Right atrium auricular region (tissue), 2 donors: ENCODE measurements at regions not wholly inside any gene's neighbourhood (a gene's known extent, or its start where the extent isn't known, plus 50 kb on each side); places are given as distances from the start of the nearest gene placed in this dataset.
"Not testable (repeated sequence)": the region's sequence is repeated elsewhere in the genome, so short reads cannot be mapped to it uniquely, and the experiment has no call there.

Source experiments
- DNase-seq: peaks from one replicate; pipeline ENCODE4 v3.0.0-alpha.2; 2019; ENCODE audit warnings: low spot score
- H3K27ac ChIP-seq, 2 donors: fragments of 200-600 bp; sonication (generic); 1 replicate in 1 of 2; 2 replicates in 1 of 2; pipeline ENCODE4 v1.5.1; 2016 to 2019
- H3K27me3 ChIP-seq, 2 donors: fragments of 200-600 bp; sonication (generic); one replicate each; pipeline versions ENCODE4 v1.5.1 to v1.6.0; 2017 to 2019
- H3K36me3 ChIP-seq: fragments of 200-600 bp; sonication (generic); one replicate; pipeline ENCODE4 v1.5.1; 2016
- H3K4me1 ChIP-seq, 2 donors: fragments of 200-600 bp; sonication (generic); one replicate each; pipeline versions ENCODE4 v1.5.1 to v1.6.0; 2017 to 2019
- H3K4me3 ChIP-seq, 2 donors: fragments of 200-600 bp; sonication (generic); 1 replicate in 1 of 2; 2 replicates in 1 of 2; pipeline ENCODE4 v1.5.1; 2017 to 2019; ENCODE audit warnings: mild to moderate bottlenecking in 1 of 2, moderate library complexity in 1 of 2
- H3K9me3 ChIP-seq, 2 donors: fragments of 200-600 bp; sonication (generic); one replicate each; pipeline ENCODE4 v1.5.1; 2019
- TF ChIP-seq, protein P1 (sequence below), 2 donors: fragments of 200-600 bp; sonication (generic); IDR thresholded peaks; one replicate each; pipeline ENCODE4 v1.5.1; 2019; ENCODE audit warnings: antibody characterized with exemption in 2 of 2

- TF ChIP-seq, protein P1, sequence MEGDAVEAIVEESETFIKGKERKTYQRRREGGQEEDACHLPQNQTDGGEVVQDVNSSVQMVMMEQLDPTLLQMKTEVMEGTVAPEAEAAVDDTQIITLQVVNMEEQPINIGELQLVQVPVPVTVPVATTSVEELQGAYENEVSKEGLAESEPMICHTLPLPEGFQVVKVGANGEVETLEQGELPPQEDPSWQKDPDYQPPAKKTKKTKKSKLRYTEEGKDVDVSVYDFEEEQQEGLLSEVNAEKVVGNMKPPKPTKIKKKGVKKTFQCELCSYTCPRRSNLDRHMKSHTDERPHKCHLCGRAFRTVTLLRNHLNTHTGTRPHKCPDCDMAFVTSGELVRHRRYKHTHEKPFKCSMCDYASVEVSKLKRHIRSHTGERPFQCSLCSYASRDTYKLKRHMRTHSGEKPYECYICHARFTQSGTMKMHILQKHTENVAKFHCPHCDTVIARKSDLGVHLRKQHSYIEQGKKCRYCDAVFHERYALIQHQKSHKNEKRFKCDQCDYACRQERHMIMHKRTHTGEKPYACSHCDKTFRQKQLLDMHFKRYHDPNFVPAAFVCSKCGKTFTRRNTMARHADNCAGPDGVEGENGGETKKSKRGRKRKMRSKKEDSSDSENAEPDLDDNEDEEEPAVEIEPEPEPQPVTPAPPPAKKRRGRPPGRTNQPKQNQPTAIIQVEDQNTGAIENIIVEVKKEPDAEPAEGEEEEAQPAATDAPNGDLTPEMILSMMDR (IDR thresholded peaks at IDR 0.05), result no peak
- H3K4me3 ChIP-seq, result no peak overlapping the region
- no peaks in the 10 kb centered on the region for H3K4me1 ChIP-seq
- DNase-seq, result no peak
- H3K27me3 ChIP-seq, result no peaks in the 10 kb centered on the region
- no peak overlapping the region for H3K27ac ChIP-seq
- H3K9me3 ChIP-seq, result no peaks in the 10 kb centered on the region
- no peaks in the 10 kb centered on the region for H3K36me3 ChIP-seq
Observed at GRCh38 chr3:176615826-176616225, 581.5 kb downstream of the TBL1XR1 start.

GRCh38 chr3:176611703-176612102, 585.6 kb downstream of the TBL1XR1 start:
- no peak overlapping the region for H3K4me3 ChIP-seq
- no peaks in the 10 kb centered on the region for H3K36me3 ChIP-seq
- no peaks in the 10 kb centered on the region for H3K9me3 ChIP-seq
- TF ChIP-seq, protein P1 (IDR thresholded peaks at IDR 0.05), result no peak
- no peaks in the 10 kb centered on the region for H3K27me3 ChIP-seq
- no peak for DNase-seq
- no peaks in the 10 kb centered on the region for H3K4me1 ChIP-seq
- no peak overlapping the region for H3K27ac ChIP-seq

GRCh38 chr3:176609361-176609760, 587.9 kb downstream of the TBL1XR1 start:
- no peaks in the 10 kb centered on the region for H3K27me3 ChIP-seq
- no peak overlapping the region for H3K4me3 ChIP-seq
- no peaks in the 10 kb centered on the region for H3K9me3 ChIP-seq
- TF ChIP-seq, protein P1 (IDR thresholded peaks at IDR 0.05), result no peak
- H3K4me1 ChIP-seq, result no peaks in the 10 kb centered on the region
- H3K36me3 ChIP-seq, result no peaks in the 10 kb centered on the region
- DNase-seq, result no peak
- no peak overlapping the region for H3K27ac ChIP-seq

- H3K4me3 ChIP-seq, H3K9me3 ChIP-seq, H3K27ac ChIP-seq, H3K4me1 ChIP-seq, DNase-seq, H3K36me3 ChIP-seq, H3K27me3 ChIP-seq: not testable (repeated sequence)
Observed at GRCh38 chr3:176605553-176605952, 591.7 kb downstream of the TBL1XR1 start.

DNA sequence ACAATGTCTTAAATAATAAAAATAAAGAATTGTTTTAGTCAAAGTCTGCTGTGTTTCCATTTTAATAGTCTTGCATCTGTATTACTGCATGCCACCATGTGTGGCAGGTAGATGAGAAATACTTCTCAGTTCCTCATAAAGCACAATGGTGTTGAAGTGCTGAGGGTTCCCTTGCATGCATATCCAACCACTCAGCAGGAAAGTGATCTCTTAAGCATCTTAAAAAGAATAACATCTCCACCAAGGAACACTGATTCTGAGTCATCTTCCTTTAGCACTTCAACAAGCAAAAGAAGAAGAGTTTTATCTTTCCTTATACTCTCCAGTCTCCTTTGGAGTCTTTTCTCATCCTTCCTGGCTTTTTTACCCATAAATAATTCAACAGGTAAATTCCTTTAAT, 602.0 kb downstream of the TBL1XR1 start:
- Histone ChIP-seq H3K27ac (no peak overlapping the region), H3K36me3 (no peaks in the 10 kb centered on the region), H3K27me3 (no peaks in the 10 kb centered on the region), H3K4me1 (no peaks in the 10 kb centered on the region), H3K9me3 (no peaks in the 10 kb centered on the region), H3K4me3 (no peak overlapping the region)
- DNase-seq, result no peak
- TF ChIP-seq, protein P1 (IDR thresholded peaks at IDR 0.05), result no peak

GRCh38 chr3:176590722-176591121, 606.6 kb downstream of the TBL1XR1 start:
- no peak for DNase-seq
- TF ChIP-seq, protein P1 (IDR thresholded peaks at IDR 0.05), result no peak
- H3K27me3 ChIP-seq, result no peaks in the 10 kb centered on the region
- H3K9me3 ChIP-seq, result no peaks in the 10 kb centered on the region
- no peaks in the 10 kb centered on the region for H3K36me3 ChIP-seq
- H3K27ac ChIP-seq, result no peak overlapping the region
- no peaks in the 10 kb centered on the region for H3K4me1 ChIP-seq
- H3K4me3 ChIP-seq, result no peak overlapping the region
